MM.1S (cell line): ENCODE measurements at regions not wholly inside any gene's neighbourhood (a gene's known extent, or its start where the extent isn't known, plus 50 kb on each side); places are given as distances from the start of the nearest gene placed in this dataset.

ENCODE experiments used
- EZH2 ChIP-seq: fragments of 300-600 bp; sonication (generic); optimal IDR thresholded peaks from 2 replicates; pipeline ENCODE3; 2017; ENCODE audit warnings: low read depth, mild to moderate bottlenecking, antibody characterized with exemption, low read length, mixed read lengths
- EZH2phosphoT487 ChIP-seq: fragments of 300-600 bp; sonication (generic); IDR thresholded peaks from 2 replicates; pipeline ENCODE4 v1.6.1; 2018; ENCODE audit warnings: antibody characterized with exemption, low read length
- TF ChIP-seq, protein P1 (sequence below): fragments of 300-600 bp; sonication (generic); IDR thresholded peaks from 2 replicates; pipeline ENCODE4 v1.5.1; 2016; ENCODE audit warnings: antibody characterized with exemption, low read length, mixed read lengths

GRCh38 chr2:187951470-187952218 lies 340.0 kb upstream of the GULP1 start:
- TF ChIP-seq EZH2, result no peak
- TF ChIP-seq, protein P1, sequence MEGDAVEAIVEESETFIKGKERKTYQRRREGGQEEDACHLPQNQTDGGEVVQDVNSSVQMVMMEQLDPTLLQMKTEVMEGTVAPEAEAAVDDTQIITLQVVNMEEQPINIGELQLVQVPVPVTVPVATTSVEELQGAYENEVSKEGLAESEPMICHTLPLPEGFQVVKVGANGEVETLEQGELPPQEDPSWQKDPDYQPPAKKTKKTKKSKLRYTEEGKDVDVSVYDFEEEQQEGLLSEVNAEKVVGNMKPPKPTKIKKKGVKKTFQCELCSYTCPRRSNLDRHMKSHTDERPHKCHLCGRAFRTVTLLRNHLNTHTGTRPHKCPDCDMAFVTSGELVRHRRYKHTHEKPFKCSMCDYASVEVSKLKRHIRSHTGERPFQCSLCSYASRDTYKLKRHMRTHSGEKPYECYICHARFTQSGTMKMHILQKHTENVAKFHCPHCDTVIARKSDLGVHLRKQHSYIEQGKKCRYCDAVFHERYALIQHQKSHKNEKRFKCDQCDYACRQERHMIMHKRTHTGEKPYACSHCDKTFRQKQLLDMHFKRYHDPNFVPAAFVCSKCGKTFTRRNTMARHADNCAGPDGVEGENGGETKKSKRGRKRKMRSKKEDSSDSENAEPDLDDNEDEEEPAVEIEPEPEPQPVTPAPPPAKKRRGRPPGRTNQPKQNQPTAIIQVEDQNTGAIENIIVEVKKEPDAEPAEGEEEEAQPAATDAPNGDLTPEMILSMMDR, result no peak
- no peak for TF ChIP-seq EZH2phosphoT487
